ENCODE measurements at regions not wholly inside any gene's neighbourhood (a gene's known extent, or its start where the extent isn't known, plus 50 kb on each side); places are given as distances from the start of the nearest gene placed in this dataset.
"Not testable (repeated sequence)": the region's sequence is repeated elsewhere in the genome, so short reads cannot be mapped to it uniquely, and the experiment has no call there.

- not testable (repeated sequence) for TF ChIP-seq CTCF (IDR thresholded peaks at IDR 0.05; ENCODE audit: borderline replicate concordance, extremely low read depth, low read length, poor library complexity, severe bottlenecking); EZH2 (IDR thresholded peaks at IDR 0.05; ENCODE audit: borderline replicate concordance, low read depth, low read length, severe bottlenecking)
Measured at GRCh38 chr9:42349181-42349580, 165.7 kb downstream of the SPATA31A6 start.

Data from DND-41 (cell line).